Activated CD4-positive, alpha-beta T cell treated with anti-CD3 and anti-CD28 coated beads, Interleukin-2, amount 50 U/mL, for 48 hours (primary cell): ENCODE measurements at regions not wholly inside any gene's neighbourhood (a gene's known extent, or its start where the extent isn't known, plus 50 kb on each side); places are given as distances from the start of the nearest gene placed in this dataset.

Experiments
- DNase-seq, 2 experiments: peaks; one replicate each; pipeline ENCODE4 v3.0.0-alpha.2; 2020

- no peak for DNase-seq
Observed at GRCh38 chr4:56200275-56200674, 187.0 kb downstream of the AASDH start.

GRCh38 chr4:56198265-56198664 is 189.0 kb downstream of the AASDH start:
- DNase-seq = no peak

- DNase-seq = no peak
Observed at GRCh38 chr4:56197387-56197786, 189.9 kb downstream of the AASDH start.

- DNase-seq = no peak
Observed at GRCh38 chr4:56195025-56195424, 192.3 kb downstream of the AASDH start.

- DNase-seq = no peak
Observed at GRCh38 chr4:56191534-56191933, 195.8 kb downstream of the AASDH start.

- no peak for DNase-seq
Observed at GRCh38 chr4:56187688-56188087, 199.6 kb downstream of the AASDH start.

- DNase-seq = no peak
Observed at GRCh38 chr4:56186808-56187523, 200.3 kb downstream of the AASDH start.

GRCh38 chr4:56185901-56186300 is 201.4 kb downstream of the AASDH start:
- DNase-seq = no peak

GRCh38 chr4:56184214-56184613 is 203.1 kb downstream of the AASDH start:
- no peak for DNase-seq

- DNase-seq = no peak
Observed at GRCh38 chr4:56183344-56183959, 203.8 kb downstream of the AASDH start.

- no peak for DNase-seq
Observed at GRCh38 chr4:56182356-56182755, 204.9 kb downstream of the AASDH start.

- peak; percentile 16 to 33 for DNase-seq
Observed at GRCh38 chr4:56181140-56181953, 205.9 kb downstream of the AASDH start.

- DNase-seq = no peak
Observed at GRCh38 chr4:56169061-56169460, 218.2 kb downstream of the AASDH start.

GRCh38 chr4:56164907-56165306 is 216.2 kb downstream of the CEP135 start:
- no peak for DNase-seq

- DNase-seq = no peak
Observed at GRCh38 chr4:56160636-56161035, 211.9 kb downstream of the CEP135 start.

GRCh38 chr4:56158483-56158882 is 209.7 kb downstream of the CEP135 start:
- DNase-seq = peak; percentile 6 to 15

GRCh38 chr4:56156141-56156540 is 207.4 kb downstream of the CEP135 start:
- no peak for DNase-seq

GRCh38 chr4:56155432-56155831 is 206.7 kb downstream of the CEP135 start:
- no peak for DNase-seq

- no peak for DNase-seq
Observed at GRCh38 chr4:56149591-56149990, 200.8 kb downstream of the CEP135 start.

GRCh38 chr4:56148428-56148827 is 199.7 kb downstream of the CEP135 start:
- DNase-seq = no peak

GRCh38 chr4:56147371-56147770 is 198.6 kb downstream of the CEP135 start:
- DNase-seq = no peak

GRCh38 chr4:56146956-56147355 is 198.2 kb downstream of the CEP135 start:
- DNase-seq = no peak

- DNase-seq = no peak
Observed at GRCh38 chr4:56142088-56142487, 193.3 kb downstream of the CEP135 start.
